HTR-8/SVneo (cell line): ENCODE measurements at regions not wholly inside any gene's neighbourhood (a gene's known extent, or its start where the extent isn't known, plus 50 kb on each side); places are given as distances from the start of the nearest gene placed in this dataset.
A peak's percentile ranks its signal among the peaks of the same experiment; 100 is the strongest.
"Not testable (repeated sequence)": the region's sequence is repeated elsewhere in the genome, so short reads cannot be mapped to it uniquely, and the experiment has no call there.

Experiments used
- DNase-seq: peaks from one replicate; pipeline ENCODE4 v3.0.0; 2011; ENCODE audit warnings: low spot score, mixed read lengths; ENCODE audit not compliant: insufficient read length
- FAIRE-seq: peaks from 2 replicates; lab custom pipeline; 2011; peaks lifted over from hg19 to GRCh38; lab: Jason Lieb, UNC

DNA sequence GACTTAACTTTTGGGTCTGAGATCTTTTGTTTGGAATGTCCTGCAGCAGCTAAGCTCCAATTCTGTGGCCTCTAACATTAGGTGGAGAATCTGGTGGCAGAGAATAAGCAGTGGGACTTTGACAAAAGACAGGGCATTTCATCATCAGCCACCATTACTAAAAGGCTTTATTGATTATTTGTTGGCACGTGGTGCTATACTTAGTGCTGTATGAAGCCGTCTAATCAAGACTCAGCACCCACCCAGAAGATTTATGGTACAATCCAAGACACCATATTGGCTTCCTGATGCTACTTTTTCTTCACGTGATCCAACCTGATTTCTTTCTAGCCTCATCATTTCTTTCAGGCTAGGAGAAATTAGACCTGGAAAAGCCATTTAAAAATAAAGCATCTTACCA, 80.7 kb upstream of the GRAMD1B start:
- FAIRE-seq (no peak), DNase-seq (no peak)

DNA sequence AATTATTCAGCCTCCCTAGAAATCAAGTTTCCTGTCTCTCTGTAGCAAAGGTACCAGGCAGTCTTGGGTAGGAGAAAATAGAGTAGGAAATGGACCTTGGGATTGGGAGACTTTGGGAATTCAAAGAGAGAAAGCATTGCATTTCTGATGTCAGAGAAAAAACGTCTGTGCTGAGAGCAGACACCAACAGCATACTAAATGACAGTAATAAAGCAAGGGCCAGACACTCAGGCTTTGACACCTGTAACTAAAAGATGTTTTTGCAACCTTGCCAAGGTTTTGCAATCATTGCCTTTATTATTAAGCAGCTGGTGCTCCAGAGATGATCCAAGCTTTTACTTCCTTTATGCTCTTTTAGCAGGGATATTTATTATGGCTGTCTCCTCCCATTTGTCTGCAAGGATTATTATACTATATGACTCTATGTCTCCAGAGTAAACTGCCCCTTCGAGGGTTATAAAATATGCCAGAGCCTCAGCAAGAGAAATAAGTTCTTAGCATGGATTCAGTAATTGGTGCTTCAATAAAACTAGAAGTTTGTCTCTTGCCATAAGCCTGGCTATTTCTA, 85.2 kb upstream of the GRAMD1B start:
- DNase-seq (no peak), FAIRE-seq (no peak)

DNA sequence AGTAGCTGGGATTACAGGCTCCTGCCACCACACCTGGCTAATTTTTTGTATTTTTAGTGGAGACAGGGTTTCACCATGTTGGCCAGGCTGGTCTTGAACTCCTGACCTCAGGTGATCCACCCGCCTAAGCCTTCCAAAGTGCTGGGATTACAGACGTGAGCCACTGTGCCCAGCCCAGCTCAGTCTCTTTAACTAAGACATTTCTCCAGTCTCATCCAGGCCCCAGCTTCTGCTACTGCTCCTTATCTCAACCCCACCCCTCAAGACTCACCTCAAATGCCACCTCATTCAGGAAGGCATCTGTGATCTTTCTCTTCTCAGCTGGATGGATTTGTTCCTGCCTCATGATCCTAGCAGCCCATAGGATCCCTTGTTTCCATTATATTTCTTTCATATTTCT, 85.9 kb upstream of the GRAMD1B start:
- not testable (repeated sequence) for FAIRE-seq, DNase-seq

DNA sequence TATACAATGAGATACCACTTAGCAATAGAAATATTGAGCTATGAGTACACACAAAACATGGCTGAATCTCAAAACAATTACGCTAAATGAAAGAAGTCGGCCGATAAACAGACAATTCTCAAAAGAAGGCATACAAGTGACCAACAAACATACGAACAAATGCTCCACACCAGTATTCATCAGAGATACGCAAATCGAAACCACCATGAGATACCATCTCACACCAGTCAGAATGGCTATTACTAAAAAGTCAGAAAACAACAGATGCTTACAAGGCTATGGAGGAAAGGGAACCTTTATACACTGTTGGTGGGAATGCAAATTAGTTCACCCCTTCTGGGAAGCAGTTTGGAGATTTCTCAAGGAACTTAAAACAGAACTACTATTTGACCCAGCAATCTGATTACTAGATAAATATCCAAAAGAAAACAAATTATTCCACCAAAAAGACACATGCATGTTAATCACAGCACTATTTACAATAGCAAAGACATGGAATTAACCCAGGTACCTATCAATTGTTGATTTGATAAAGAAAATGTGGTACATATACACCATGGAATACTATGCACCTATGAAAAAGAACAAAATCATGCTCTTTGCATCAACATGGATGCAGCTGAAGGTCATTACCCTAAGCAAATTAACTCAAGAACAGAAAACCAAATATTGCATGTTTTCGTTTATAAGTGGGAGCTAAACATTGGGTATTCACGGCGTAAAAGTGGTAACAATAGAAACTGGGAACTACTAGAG, 90.9 kb upstream of the GRAMD1B start:
- no peak for DNase-seq
- no peak for FAIRE-seq

DNA sequence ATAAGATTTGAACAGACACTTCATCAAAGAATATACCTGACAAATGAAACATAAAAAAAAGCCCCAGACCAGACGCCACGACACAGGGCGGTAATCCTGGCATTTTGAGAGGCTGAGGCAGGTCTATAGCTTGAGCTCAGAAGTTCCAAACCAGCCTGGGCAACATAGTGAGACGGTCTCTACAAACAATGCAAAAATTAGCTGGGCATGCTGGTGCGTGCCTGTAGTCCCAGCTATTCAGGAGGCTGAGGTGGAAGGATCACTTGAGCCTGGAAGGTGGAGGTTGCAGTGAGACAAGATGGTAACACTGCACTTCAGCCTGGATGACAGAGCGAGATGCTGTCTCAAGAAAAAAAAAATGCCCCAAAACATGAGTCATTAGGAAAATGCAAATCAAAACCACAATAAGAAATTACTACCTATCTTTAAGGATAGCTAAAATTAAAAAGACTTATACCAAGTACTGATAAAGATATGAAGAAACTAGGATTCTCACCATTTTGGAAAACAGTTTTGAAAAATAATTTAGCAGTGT, 91.7 kb upstream of the GRAMD1B start:
- DNase-seq = no peak
- FAIRE-seq = no peak

DNA sequence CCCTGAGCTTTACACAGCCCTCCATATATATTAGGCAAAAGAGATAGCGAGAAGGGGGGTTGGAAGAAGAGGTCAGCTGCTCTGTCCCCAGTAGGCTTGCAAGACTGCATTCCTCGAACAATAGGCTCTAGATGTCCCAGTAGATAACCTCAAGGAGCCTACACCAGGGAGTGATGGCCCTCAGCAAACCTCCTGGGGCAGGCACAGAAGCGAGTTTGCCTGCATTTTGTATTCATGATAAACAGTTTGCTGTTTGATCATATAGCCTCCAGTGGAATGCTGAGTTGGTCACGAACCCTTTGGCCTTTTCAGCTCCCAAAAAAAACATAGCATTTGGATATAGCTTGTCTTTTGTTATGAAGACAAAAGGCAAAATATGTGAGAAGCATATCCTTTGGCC, 95.1 kb upstream of the GRAMD1B start:
- no peak for DNase-seq
- no peak for FAIRE-seq

DNA sequence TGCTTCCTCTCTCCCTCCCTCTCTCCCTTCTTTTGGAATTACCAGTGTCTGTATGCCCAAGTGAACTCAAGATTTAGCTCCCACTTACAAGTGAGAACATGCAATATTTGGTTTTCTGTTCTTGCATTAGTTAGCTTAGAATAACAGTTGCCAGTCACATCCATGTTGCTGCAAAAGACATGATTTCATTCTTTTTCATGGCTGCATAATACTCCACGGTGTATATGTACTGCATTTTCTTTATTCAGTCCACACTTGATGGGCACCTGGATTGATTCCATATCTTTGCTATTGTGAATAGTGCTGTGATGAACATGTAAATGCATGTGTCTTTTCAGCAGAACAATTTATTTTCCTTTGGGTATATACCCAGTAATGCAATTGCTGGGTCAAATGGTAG, 97.5 kb upstream of the GRAMD1B start:
- FAIRE-seq, DNase-seq: not testable (repeated sequence)

DNA sequence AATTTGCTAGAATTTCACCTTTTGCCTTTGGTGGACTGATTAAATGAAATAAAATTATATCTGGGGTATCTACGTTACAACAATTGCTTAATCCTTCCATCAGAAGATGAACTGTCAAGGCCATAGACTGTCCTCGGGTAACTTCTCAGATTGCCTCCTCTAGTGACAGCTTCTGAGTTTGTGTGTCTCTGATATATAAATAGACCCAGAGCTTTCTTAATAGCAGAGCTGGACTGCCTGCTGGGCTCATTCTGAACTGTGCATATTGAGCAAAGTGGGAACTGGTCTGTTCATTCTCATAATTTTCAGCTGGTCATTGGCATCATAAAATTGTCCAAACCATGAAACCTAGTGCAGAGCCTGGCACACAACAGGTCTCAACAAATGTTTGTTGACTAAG, 99.1 kb upstream of the GRAMD1B start:
- DNase-seq (no peak), FAIRE-seq (no peak)

DNA sequence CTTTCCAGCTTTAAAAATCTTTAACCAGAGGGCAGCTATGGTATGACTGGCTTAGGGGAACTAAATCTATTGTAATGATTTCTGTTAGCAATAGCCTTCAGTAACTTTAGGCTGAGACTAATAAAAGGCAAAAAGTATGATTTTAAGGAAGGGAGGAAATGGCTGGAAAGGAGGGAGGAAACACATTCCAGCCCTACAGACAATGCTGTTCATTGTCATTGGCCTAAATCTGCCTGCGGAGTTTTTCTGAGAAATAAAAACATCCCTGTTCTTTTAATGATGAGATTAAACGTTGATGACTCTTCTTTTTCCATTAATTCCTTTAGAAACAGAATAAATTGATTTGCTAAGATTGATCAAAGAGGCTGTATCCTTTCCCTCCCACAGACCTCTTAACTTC, 99.6 kb upstream of the GRAMD1B start:
- no peak for DNase-seq
- no peak for FAIRE-seq

DNA sequence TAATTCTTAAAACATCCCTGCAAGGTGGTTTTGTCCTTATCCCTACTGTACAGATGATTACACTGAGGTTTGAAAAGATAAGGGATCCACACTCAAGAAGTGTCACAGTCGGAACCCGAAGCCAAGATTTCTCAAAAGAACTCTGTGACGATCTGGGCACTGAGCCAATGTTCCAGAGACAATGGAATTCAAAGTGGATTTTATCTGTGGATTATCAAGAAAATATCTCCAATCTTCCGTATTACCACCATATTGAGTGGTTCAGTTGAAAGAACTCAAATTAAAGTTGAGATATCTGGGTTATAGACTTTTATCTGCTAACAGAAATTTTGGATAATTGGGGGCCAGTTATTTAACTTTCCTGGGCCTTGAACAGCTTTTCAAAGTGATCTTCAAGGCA, 100.0 kb upstream of the GRAMD1B start:
- DNase-seq (no peak), FAIRE-seq (no peak)

DNA sequence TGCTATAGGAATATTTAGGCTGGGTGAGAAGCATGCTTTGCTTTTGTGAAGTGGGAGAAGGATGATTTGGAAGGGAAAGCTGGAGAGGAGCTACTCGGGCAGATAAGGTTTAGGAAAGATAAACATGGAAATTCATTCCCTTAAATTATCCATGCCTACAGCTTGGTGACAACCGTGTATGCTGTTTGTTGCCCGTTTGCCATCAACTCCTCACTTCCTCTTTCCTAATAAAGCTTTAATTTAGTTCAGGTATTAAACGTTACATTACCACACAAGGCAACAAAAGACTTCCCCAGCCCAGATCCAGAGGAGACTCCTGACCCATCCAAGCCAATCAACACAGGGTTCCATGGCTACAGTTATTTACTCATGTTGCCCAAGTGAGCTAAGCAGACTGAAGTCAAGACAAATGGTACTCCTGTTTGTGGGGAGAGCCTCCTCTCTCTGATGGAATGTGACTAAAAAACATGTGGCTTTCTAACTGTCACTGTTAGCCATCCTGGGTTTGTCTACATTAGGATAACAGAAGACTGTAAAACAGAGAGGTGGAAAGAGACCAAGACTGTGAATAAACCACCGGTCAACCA, 101.7 kb upstream of the GRAMD1B start:
- FAIRE-seq = no peak
- DNase-seq = no peak

DNA sequence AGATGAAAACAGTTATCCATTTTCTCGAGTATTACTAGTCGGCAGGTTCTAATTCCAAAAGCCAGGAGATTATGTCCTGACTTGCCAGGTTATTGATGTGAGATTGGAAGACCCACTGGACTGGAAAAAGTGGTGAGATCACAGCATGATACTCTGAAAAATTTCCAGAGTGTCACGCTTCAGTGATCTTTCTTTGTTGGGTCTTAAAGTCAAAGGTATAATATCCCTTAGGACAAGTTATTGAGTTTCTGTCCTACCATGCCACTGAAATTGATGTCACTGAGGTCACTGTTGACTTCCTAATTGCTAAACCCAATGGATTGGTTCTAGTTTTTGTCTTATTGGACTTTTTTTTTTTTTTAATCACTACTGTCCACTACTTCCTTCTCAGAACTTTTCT, 104.5 kb upstream of the GRAMD1B start:
- DNase-seq (no peak), FAIRE-seq (no peak)

DNA sequence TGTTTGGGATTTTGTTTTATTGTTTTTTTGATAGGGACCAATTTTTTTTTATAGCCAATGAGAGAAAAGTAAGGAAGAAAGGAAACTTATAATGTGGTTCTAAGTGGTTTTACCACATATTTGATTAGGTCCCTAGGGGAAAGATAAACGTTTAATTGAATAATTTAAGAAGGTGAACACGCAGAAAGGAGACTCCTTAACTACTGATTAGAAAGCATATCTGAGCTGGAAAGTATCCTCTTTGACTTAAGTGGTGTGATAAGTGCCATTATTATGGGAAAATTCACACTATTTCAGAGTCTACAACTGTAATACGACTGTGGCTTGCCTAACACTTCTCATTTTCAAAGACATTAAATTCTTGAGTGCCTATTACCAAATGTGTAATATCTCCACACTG, 106.5 kb upstream of the GRAMD1B start:
- DNase-seq = no peak
- no peak for FAIRE-seq

DNA sequence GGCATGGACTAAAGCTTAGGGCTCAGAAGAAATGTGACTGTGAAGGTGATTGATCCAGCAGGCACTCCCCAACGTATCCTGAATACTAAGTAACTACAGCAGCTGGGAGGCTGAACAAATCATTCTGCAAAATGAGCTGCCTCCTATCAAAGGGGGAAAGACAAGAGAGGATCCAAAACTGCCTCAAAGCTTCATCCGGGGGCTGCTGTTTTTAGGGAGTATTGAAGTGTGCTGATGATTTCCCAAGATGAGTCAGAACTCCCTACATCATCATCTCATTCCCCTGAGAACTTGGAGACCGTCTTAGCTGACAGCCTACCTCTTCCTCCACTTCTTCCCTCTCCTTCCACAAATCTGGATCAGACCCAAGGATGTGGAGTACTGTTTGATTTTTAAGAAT, 108.4 kb upstream of the GRAMD1B start:
- DNase-seq = no peak
- peak; percentile 38 for FAIRE-seq

DNA sequence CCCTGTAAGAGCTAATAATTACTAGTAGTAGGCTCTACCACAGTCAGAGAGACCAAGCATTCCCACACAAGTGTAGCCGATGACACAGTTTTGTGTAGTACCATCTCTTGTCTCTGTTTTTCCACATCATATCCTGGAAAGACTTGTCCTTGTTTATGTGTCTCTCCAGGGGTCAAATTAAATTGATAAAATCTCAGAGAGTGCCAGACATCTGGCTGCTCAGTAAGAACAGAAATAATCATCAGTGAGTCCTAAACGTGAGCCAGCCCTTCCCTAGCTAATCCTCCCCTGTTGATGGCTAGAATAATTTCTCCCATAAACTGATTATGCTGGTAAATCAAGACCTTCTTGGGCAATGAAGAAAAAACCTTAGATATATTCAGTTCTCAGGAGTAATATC, 111.4 kb upstream of the GRAMD1B start:
- DNase-seq (no peak), FAIRE-seq (no peak)

DNA sequence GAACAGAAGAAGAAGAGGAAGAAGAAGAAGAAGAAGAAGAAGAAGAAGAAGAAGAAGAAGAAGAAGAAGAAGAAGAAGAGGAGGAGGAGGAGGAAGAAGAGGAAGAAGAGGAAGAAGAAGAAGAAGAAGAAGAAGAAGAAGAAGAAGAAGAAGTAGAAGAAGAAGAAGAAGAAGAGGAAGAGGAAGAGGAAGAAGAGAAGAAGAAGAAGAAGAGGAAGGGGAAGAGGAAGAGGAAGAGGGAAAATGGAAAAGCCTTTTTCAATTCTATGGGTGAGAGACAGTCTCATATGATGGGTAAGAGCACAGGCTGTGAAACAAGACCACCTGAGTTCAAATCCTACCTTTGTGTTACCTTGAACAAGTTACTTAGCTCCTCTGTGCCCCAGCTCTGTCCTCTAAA, 111.9 kb upstream of the GRAMD1B start:
- FAIRE-seq, DNase-seq: not testable (repeated sequence)

DNA sequence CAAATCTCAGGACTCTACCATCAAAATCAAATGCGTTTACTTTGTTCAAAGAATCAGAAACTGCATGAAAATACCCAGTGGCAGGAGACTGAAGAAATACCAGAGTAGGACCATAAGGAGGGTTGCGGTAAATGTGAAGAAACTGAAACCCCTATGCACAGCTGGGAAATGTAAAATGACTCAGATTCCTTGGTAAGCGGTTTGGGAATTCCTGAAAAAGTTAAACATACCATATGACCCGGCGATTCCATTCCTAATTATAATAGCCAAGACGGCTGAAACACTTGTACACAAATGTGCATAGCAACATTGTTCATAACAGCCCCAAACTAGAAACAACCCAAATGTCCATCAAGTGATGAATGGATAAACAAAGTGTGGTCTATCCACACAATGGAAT, 114.1 kb upstream of the GRAMD1B start:
- FAIRE-seq = no peak
- DNase-seq = no peak

DNA sequence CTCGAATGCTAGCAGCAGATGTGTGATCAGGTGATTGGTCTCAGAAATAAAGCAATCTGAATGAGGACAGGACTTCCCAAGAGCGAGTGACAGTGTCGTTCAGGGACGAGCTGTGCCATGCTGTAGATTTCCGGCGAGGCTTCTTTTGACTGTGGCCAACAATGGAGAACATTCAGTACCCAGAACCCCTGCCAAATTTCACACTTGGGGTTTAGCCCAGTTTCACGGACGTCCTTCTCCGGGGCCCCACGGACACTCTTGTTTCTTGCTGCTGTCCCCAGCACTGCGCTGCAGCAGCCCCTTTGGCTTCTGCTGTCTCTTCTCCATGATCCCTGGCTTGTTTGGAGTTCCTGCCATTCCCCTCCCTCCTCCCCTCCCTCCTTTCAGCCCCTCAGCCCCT, 115.1 kb upstream of the GRAMD1B start:
- no peak for FAIRE-seq
- DNase-seq = no peak

DNA sequence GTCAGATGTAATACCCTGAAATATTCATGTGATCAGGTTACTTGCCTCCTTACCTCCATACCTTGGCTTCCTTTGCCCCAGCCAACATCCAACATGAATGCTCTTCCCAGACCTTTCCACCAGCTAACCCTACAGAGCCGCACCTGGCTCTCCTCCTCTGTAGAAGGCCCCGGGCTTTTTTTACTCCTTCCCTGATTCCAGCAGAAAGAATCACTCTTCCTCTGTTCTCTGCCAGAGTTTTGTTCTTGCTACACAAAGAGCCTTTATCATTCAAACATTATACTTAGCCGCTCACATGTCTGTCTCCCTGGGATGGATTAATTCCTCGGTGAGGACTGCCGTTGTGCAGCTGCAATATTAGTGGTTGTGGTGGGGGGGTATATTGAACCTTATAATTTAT, 116.8 kb upstream of the GRAMD1B start:
- FAIRE-seq (peak; percentile 31), DNase-seq (no peak)

DNA sequence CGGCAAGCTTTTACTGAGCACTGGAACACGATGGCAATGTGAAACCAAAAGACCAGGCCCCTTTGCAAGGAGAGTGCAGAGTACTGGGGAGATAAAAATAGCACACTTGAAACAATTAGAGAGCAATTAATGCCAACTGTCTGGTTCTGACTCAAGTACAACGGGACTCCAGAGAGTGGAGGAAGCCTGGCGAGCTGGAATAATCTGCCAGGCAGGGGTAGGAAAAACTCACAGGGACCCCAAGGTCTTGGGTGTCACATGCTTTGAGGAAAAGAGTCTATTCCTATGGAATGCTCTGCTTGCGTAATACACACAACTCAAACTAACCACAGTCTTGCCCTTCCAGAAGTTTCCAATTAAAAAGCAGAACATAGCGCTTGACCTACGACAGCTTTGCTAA, 113.0 kb upstream of the CLMP start:
- DNase-seq (no peak), FAIRE-seq (peak; percentile 44)

DNA sequence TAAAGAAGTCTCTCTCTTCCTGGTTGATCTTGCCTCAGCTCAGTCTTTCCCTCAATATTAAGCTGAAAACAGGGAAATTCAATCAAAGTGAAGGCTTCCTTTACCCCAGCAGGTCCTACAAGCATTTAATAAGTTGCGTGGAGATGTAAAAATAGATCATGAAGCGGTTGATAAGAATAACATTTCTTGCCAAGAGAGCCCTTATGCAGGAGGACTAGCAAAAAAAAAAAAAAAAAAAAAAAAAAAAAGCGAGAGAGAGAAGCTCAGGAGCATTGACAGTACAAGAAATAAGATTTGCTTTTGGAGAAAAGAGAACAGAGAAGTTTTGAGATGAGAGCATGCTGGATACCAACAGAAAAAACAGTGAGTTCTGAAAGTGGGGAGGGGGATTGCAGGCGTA, 112.2 kb upstream of the CLMP start:
- FAIRE-seq = no peak

DNA sequence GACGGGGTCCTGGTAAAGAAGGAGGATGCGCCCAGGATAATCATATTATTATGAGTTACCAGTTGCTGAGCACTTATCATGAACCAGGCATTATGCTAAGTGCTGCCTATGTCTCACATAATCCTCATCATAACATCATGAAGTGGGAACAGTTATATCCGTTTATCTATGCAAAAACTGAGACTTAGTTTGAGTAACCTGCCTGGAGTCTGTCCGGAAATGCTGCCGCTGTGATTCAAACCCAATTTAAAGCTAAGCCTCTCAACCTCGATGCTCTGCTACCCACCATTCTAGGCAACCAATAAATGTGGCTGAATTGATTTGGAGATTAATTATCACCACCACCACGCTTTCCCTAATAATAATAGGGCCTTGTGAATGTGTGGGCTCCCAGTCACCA, 111.5 kb upstream of the CLMP start:
- DNase-seq (no peak), FAIRE-seq (peak; percentile 40)

More for the DNA sequence above, 112.2 kb upstream of the CLMP start:
- no peak for DNase-seq
